Erythroblast (primary cell): ENCODE measurements at regions not wholly inside any gene's neighbourhood (a gene's known extent, or its start where the extent isn't known, plus 50 kb on each side); places are given as distances from the start of the nearest gene placed in this dataset.

Experiments
- GATA1 ChIP-seq: IDR thresholded peaks from 2 replicates; pipeline ENCODE4 v1.6.1; 2011; ENCODE audit warnings: low read depth, mild to moderate bottlenecking, control low read depth, low read length, moderate library complexity
- POLR2A ChIP-seq: IDR thresholded peaks from 2 replicates; pipeline ENCODE4 v1.6.1; 2011; ENCODE audit warnings: mild to moderate bottlenecking, low read length

DNA sequence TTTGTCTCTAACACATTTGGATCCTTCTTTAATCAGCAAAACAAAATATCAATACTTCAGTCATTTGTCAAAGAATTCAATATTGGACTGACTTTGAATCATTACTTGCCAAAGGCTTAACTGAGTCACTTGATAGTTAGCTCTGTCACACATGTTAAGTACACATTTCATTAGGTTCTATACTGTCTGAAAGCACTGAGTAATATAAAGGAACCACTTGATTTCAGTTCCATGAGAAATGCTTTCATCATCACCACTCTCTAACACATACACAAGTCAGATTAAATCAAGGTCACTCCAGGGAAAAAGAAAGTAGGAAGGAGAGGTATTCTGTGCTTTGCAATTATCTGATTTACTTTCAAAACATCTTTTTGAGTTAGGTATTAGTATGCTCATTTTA is 1233.1 kb downstream of the C4orf33 start:
- TF ChIP-seq POLR2A, result no peak
- no peak for TF ChIP-seq GATA1
